ENCODE measurements at regions not wholly inside any gene's neighbourhood (a gene's known extent, or its start where the extent isn't known, plus 50 kb on each side); places are given as distances from the start of the nearest gene placed in this dataset.

DNA sequence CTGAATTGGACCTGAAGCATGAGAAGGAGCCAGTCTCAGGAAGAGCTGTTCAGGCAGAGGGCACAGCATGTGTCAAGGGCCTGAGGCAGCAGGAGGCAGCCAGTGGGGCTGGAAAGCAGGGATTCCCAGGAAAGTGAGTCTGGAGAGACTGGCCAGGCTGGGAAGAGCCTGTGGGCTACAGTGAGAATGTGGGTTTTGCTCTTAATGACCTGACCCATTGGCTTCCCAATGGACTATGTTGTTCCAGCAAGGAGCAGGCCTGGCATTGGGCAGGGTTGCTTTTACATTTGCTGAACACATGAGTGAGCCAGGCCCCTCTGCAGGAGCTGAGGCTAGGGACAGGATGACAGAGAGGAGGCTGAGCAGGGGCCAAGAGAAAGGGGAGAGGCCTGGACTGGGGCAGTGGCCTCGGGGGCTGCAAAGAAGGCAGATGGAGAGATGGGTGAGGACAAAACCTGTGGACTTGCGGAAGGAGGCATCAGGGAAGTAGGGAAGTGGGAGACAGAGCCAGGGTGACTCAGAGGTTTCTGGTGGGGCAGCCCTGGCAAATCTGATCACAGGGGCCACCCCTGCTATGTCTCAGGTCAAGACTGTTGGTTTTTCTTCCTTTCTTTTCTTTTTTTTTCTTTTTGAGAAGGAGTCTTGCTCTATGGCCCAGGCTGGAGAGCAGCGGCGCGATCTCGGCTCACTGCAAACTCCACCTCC lies 65.9 kb upstream of the NEK6 start:
- POLR2A ChIA-PET, result no interaction called here
- H3K4me1 Mint-ChIP-seq, result no peaks in the 10 kb centered on the region
- H3K27me3 Mint-ChIP-seq, result peaks cover 16% of the 10 kb centered on the region
- CTCF ChIA-PET, result interaction anchor here (0.6 kb wide), 1 partner anchor 17 kb away, joined by 4 read pairs; no protein-coding TSS in a partner anchor
- peaks cover 1% of the 10 kb centered on the region for H3K36me3 Mint-ChIP-seq (ENCODE audit: low read depth)
- H3K27ac Mint-ChIP-seq, result no peak overlapping the region
- H3K9me3 Mint-ChIP-seq, result peaks cover 12% of the 10 kb centered on the region
- H3K4me3 Mint-ChIP-seq, result no peak overlapping the region
- DNase-seq, result no peak

DNA sequence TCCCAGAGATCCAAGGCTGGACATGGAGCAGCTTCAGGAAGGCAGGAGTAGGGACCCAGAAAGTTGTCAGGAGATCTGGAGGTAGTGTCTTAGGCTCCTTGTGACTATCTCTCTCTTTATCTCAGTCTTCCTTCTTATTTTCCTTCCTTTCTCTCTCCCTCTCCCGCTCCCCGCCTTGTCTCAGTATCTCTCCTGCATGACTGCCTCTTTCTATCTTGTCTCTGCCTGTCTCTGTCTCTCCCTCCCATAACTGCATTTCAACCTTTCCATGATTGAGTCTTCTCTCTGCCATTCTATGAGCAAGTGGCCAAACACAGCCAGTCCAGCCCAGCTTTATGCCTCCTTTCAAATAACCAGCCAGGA lies 61.0 kb upstream of the NEK6 start:
- Mint-ChIP-seq H3K27me3 (peaks cover 12% of the 10 kb centered on the region), H3K4me1 (peaks cover 17% of the 10 kb centered on the region), H3K4me3 (no peak overlapping the region), H3K9me3 (peaks cover 16% of the 10 kb centered on the region), H3K36me3 (ENCODE audit: low read depth) (peaks cover 3% of the 10 kb centered on the region), H3K27ac (no peak overlapping the region)
- DNase-seq, result no peak
- CTCF ChIA-PET, result interaction anchor here (0.9 kb wide), 1 partner anchor 9 kb away, joined by 3 read pairs; no protein-coding TSS in a partner anchor
- POLR2A ChIA-PET, result no interaction called here

DNA sequence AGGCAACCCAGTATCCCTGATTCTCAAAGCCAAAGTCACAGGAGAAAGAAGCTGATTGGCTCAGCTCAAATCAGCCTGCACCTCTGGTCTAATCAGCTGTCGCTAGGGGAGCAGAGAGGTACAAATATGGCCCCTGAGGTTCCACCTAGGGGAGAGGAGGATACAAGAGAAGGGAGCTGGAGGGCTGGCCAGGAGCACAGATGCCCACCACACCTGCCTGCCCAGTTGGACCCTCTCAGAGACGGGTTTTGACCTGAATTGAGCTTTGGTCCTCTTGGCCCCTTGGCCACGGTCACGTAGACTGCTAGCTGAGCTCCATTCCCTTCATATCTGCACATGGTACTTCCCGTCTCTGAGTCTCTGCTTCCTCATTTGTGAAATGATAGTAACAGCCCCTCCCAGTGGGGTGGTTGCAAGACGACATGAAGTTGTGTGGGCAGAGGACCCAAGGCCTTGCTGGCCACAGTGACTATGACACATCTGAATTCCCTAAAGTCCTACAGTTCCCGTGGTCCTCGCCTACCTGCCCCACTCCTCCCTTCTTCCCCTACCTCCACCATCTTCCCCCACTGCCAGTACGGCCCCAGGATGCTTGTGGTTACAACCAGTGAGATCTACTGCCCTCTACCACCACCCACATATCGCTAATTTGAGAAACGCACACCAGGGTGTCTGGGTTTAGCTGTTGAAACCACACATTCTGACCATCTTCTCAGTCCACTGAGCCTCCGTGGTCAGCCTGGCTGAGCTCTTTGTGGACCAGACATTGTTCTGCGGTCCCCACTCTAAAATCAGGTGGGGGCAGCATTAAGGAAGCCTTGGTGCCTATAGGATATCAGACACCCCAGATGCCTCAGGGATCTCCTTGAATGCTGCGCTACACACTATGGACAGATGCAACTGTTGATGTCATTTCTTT lies 60.3 kb upstream of the NEK6 start:
- ChIA-PET POLR2A (no interaction called here), CTCF (interaction anchor here (0.9 kb wide), 2 partner anchors 9 to 15 kb away, joined by 3 read pairs; no protein-coding TSS in a partner anchor)
- H3K9me3 Mint-ChIP-seq, result peaks cover 18% of the 10 kb centered on the region
- peaks cover 24% of the 10 kb centered on the region for H3K4me1 Mint-ChIP-seq
- H3K36me3 Mint-ChIP-seq (ENCODE audit: low read depth), result peaks cover 4% of the 10 kb centered on the region
- no peak for DNase-seq
- peaks cover 12% of the 10 kb centered on the region for H3K27me3 Mint-ChIP-seq
- no peak overlapping the region for H3K4me3 Mint-ChIP-seq
- no peak overlapping the region for H3K27ac Mint-ChIP-seq

DNA sequence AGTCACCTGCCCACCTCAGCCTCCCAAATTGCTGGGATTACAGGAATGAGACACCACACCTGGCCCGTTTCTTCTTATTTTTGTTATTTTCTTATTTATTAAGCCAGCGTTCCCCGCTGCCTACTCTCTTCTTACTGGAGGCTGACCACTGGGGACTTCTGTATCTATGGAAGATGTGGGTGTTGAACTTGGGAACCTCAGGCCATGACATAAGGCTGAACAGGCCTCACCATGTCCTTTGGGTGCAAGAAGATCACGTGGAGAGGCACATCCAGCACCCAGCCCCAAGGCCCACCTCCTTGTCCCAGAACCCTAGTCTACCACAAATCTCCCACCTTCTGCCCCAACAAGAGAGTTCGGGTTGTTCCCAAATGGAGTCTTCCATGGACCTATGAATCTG lies 59.4 kb upstream of the NEK6 start:
- Mint-ChIP-seq H3K4me3 (no peak overlapping the region), H3K36me3 (ENCODE audit: low read depth) (peaks cover 4% of the 10 kb centered on the region), H3K27me3 (peaks cover 10% of the 10 kb centered on the region), H3K4me1 (peaks cover 33% of the 10 kb centered on the region), H3K9me3 (peaks cover 18% of the 10 kb centered on the region), H3K27ac (no peak overlapping the region)
- ChIA-PET CTCF (interaction anchor here (0.9 to 1.6 kb wide), 2 partner anchors 10 to 15 kb away, joined by 3 to 6 read pairs; no protein-coding TSS in a partner anchor), POLR2A (no interaction called here)
- DNase-seq, result no peak

DNA sequence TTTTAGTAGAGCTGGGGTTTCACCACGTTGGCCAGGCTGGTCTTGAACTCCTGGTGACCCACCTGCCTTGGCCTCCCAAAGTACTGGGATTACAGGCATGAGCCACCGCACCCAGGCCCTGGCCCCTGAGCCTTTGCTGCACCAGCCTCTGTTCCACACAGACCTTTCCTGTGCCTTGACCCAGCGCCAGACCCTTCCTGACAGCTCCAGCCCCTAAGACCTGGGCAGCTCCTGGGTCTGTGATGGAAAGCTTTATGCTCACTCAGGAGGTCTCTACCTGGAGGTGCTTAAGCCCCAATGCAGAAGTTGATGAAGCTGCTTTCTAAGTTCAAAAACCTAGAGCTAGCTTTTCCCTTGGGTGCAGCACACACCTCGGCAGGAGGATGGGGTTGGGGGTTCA lies 58.8 kb upstream of the NEK6 start:
- Mint-ChIP-seq H3K4me1 (peaks cover 39% of the 10 kb centered on the region), H3K36me3 (ENCODE audit: low read depth) (peaks cover 6% of the 10 kb centered on the region), H3K27me3 (peaks cover 8% of the 10 kb centered on the region), H3K4me3 (no peak overlapping the region), H3K9me3 (peaks cover 18% of the 10 kb centered on the region), H3K27ac (no peak overlapping the region)
- ChIA-PET POLR2A (no interaction called here), CTCF (interaction anchor here (1.6 kb wide), 1 partner anchor 11 kb away, joined by 6 read pairs; no protein-coding TSS in a partner anchor)
- no peak for DNase-seq

DNA sequence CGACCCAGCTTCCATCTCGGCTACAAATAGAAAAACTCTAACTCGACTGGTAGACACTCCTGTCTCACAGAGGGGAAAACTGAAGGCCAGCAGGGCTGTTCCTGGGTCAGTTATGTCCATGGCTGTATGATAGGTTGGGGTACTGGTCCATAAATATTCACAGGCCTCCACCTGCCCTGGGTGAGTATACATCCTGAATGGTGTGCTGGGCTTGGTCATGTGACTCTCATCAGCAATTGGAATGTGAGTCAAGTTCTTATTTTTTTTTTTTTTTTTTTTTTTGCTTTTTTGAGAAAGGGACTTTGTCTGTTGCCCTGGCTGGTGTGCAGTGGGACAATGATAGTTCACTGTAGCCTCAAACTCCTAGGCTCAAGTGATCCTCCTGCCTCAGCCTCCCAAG lies 58.3 kb upstream of the NEK6 start:
- Mint-ChIP-seq H3K36me3 (ENCODE audit: low read depth) (peaks cover 8% of the 10 kb centered on the region), H3K27me3 (peaks cover 6% of the 10 kb centered on the region), H3K4me3 (no peak overlapping the region), H3K9me3 (peaks cover 18% of the 10 kb centered on the region), H3K27ac (no peak overlapping the region), H3K4me1 (peaks cover 42% of the 10 kb centered on the region)
- ChIA-PET POLR2A (no interaction called here), CTCF (interaction anchor here (1.3 to 1.6 kb wide), 2 partner anchors 10 to 11 kb away, joined by 3 to 6 read pairs; no protein-coding TSS in a partner anchor)
- no peak for DNase-seq

DNA sequence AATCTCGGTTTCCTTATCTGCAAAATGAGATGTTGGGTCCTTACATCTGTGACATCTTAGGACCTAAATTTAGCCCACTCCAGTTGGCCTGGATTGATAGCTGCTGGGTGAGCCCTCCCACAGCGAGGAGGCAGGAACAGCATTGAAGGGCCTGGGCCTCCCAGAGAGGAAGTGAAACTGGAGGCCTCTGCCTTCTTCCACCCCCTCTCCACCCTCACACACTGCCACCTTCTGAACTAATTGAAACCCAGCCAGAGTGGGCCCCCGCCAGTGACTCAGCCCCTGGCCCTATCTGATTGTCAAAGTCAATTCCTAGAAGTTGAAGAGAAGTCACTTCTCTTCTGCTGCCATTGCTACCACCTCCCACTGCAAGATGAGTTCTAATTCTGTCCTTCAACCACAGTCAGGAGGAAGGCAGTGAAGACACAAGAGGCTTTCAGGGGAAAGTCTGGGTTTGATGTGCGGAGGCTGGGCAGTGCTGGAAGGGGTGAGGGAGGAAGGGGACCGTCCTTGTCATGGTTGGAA lies 55.2 kb upstream of the NEK6 start:
- Mint-ChIP-seq H3K27ac (peak overlapping the region; percentile 96), H3K27me3 (no peaks in the 10 kb centered on the region), H3K4me1 (peaks cover 62% of the 10 kb centered on the region), H3K9me3 (peaks cover 14% of the 10 kb centered on the region), H3K36me3 (ENCODE audit: low read depth) (peaks cover 11% of the 10 kb centered on the region), H3K4me3 (peak overlapping the region; percentile 58)
- CTCF ChIA-PET, result interaction anchor here (0.8 to 1.4 kb wide), 5 partner anchors 10 to 22 kb away, joined by 3 to 5 read pairs (median 3); no protein-coding TSS in a partner anchor
- POLR2A ChIA-PET, result interaction anchor here (0.6 kb wide), 1 partner anchor 463 kb away, joined by 7 read pairs; no protein-coding TSS in a partner anchor
- DNase-seq, result peak; percentile 78

DNA sequence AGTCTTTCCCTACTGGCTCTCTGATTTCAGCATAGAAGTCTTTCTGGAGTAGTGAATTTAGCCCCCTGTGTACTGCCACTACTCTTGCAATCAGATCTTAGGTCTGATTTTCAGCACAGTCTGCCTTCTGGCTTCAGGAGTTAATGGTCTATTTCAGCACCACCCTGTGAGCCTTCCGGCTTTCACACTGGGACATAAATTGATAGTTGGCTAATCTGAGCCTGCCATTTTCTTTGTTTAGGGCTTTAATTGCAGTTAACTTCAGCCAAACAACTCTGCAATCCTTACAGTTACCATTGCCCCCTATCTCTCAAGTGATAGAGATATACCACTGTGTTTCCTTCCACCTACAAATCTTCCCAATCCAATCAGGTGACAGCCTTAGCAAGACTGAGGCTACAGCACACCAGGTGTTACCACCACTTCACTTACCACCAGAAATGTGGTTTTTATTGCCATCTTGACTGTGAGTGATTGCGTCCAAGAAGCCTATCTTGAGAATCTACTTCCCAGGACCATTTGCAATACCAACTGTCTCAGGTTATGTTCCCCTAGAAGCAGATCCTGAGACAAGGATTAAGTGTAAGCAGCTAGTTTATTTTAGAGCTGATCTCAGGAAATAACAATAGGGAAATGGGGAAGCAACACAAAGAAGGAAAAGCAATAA lies 51.9 kb upstream of the NEK6 start:
- POLR2A ChIA-PET, result no interaction called here
- no peak for DNase-seq
- H3K4me1 Mint-ChIP-seq, result peaks cover 79% of the 10 kb centered on the region

DNA sequence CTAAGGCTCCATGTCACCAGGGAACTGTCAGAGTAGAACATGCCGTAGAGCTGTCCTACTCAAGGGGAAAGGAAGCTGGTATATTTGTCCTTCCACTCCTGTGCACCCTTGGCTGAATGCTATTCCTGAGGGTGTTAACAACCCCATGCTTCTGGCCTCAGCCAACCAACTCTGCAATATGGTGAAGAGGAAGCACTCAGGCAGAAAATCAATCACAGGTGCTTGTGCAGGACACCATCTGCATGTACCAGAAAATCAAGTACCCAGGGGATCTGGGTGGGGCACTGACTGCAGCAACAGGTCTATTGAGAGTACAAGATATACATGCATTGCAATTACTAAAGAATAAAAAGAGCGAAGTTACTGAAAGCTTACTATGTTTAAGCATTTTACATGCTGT lies 51.4 kb upstream of the NEK6 start:
- H3K9me3 Mint-ChIP-seq, result peaks cover 13% of the 10 kb centered on the region
- peaks cover 11% of the 10 kb centered on the region for H3K36me3 Mint-ChIP-seq (ENCODE audit: low read depth)
- POLR2A ChIA-PET, result no interaction called here
- peak overlapping the region; percentile 43 for H3K27ac Mint-ChIP-seq
- CTCF ChIA-PET, result interaction anchor here (1.3 to 1.5 kb wide), 3 partner anchors 10 to 14 kb away, joined by 3 to 6 read pairs (median 4); no protein-coding TSS in a partner anchor
- H3K4me1 Mint-ChIP-seq, result peaks cover 76% of the 10 kb centered on the region
- no peak for DNase-seq
- H3K4me3 Mint-ChIP-seq, result no peak overlapping the region
- no peaks in the 10 kb centered on the region for H3K27me3 Mint-ChIP-seq

More for the DNA sequence above, 51.9 kb upstream of the NEK6 start:
- no peak overlapping the region for H3K4me3 Mint-ChIP-seq
- H3K27ac Mint-ChIP-seq, result no peak overlapping the region
- H3K27me3 Mint-ChIP-seq, result no peaks in the 10 kb centered on the region
- peaks cover 11% of the 10 kb centered on the region for H3K36me3 Mint-ChIP-seq (ENCODE audit: low read depth)
- H3K9me3 Mint-ChIP-seq, result peaks cover 13% of the 10 kb centered on the region
- CTCF ChIA-PET, result interaction anchor here (1.4 to 1.5 kb wide), 3 partner anchors 8 to 15 kb away, joined by 3 to 6 read pairs (median 3); no protein-coding TSS in a partner anchor

All from activated CD4-positive, alpha-beta T cell treated with anti-CD3 and anti-CD28 coated beads, Interleukin-2, amount 10 ng/mL, durations not matched to agents 7 days and 5 days (primary cell).